H1 (cell line): ENCODE measurements at regions not wholly inside any gene's neighbourhood (a gene's known extent, or its start where the extent isn't known, plus 50 kb on each side); places are given as distances from the start of the nearest gene placed in this dataset.

Experiments used
- CBX5 ChIP-seq: fragments of 300-800, 300-1000 bp; sonication (generic); IDR thresholded peaks from 2 replicates; pipeline ENCODE4 v1.7.1; 2016; ENCODE audit warnings: antibody characterized with exemption, low read length, low read depth
- E2F6 ChIP-seq: IDR thresholded peaks from 2 replicates; pipeline ENCODE4 v1.6.1; 2012; ENCODE audit warnings: inconsistent platforms
- NRF1 ChIP-seq: IDR thresholded peaks from 2 replicates; pipeline ENCODE4 v1.6.1; 2011; ENCODE audit warnings: mild to moderate bottlenecking, low read depth, low read length, improper control_type of control experiment
- POU5F1 ChIP-seq: IDR thresholded peaks from 2 replicates; pipeline ENCODE4 v1.6.1; 2011; ENCODE audit warnings: low read depth, mild to moderate bottlenecking, low read length, moderate library complexity
- SUZ12 ChIP-seq: fragments of 200-600 bp; sonication (generic); IDR thresholded peaks from 2 replicates; pipeline ENCODE4 v1.6.1; 2012; ENCODE audit warnings: mild to moderate bottlenecking, inconsistent platforms, low read length, moderate library complexity, mixed read lengths
- TEAD4 ChIP-seq: IDR thresholded peaks from 2 replicates; pipeline ENCODE4 v1.6.1; 2012; ENCODE audit warnings: low read depth, low read length, inconsistent platforms, mixed read lengths

GRCh38 chr18:5787936-5788335 lies 107.4 kb downstream of the TMEM200C start (continued):
- no peak for TF ChIP-seq TEAD4
- no peak for TF ChIP-seq CBX5
- TF ChIP-seq POU5F1 = no peak
- TF ChIP-seq E2F6 = no peak
- TF ChIP-seq SUZ12 = no peak
- TF ChIP-seq NRF1 = no peak
